IPS DF 4.7 (cell line): ENCODE measurements at regions not wholly inside any gene's neighbourhood (a gene's known extent, or its start where the extent isn't known, plus 50 kb on each side); places are given as distances from the start of the nearest gene placed in this dataset.
"Not testable (repeated sequence)": the region's sequence is repeated elsewhere in the genome, so short reads cannot be mapped to it uniquely, and the experiment has no call there.

Experiments
- DNase-seq: peaks from one replicate; pipeline ENCODE4 v3.0.0-alpha.2; 2013; ENCODE audit warnings: low spot score; ENCODE audit errors: extremely low read depth

- no peak for DNase-seq
Observed at GRCh38 chr13:65605396-65605795, 1624.7 kb downstream of the PCDH9 start.

GRCh38 chr13:65603160-65603559 is 1627.0 kb downstream of the PCDH9 start:
- no peak for DNase-seq

GRCh38 chr13:65601855-65602254 is 1628.3 kb downstream of the PCDH9 start:
- DNase-seq, result no peak

GRCh38 chr13:65600702-65601101 is 1629.4 kb downstream of the PCDH9 start:
- DNase-seq, result no peak

- no peak for DNase-seq
Observed at GRCh38 chr13:65597839-65598818, 1632.0 kb downstream of the PCDH9 start.

- DNase-seq, result no peak
Observed at GRCh38 chr13:65595916-65596315, 1634.2 kb downstream of the PCDH9 start.

- no peak for DNase-seq
Observed at GRCh38 chr13:65594298-65594781, 1635.8 kb downstream of the PCDH9 start.

- no peak for DNase-seq
Observed at GRCh38 chr13:65593298-65593874, 1636.8 kb downstream of the PCDH9 start.

GRCh38 chr13:65592731-65593130 is 1637.4 kb downstream of the PCDH9 start:
- DNase-seq, result no peak

GRCh38 chr13:65585346-65585745 is 1644.8 kb downstream of the PCDH9 start:
- no peak for DNase-seq

GRCh38 chr13:65584126-65584525 is 1646.0 kb downstream of the PCDH9 start:
- DNase-seq, result peak; percentile 11

GRCh38 chr13:65582160-65582559 is 1648.0 kb downstream of the PCDH9 start:
- DNase-seq, result no peak

GRCh38 chr13:65564561-65564960 is 1665.6 kb downstream of the PCDH9 start:
- DNase-seq, result not testable (repeated sequence)

GRCh38 chr13:65562305-65562704 is 1667.8 kb downstream of the PCDH9 start:
- DNase-seq, result no peak

GRCh38 chr13:65560936-65561335 is 1669.2 kb downstream of the PCDH9 start:
- no peak for DNase-seq

- no peak for DNase-seq
Observed at GRCh38 chr13:65555962-65556361, 1674.2 kb downstream of the PCDH9 start.

GRCh38 chr13:65553096-65553727 is 1676.9 kb downstream of the PCDH9 start:
- no peak for DNase-seq

- DNase-seq, result no peak
Observed at GRCh38 chr13:65551208-65551607, 1678.9 kb downstream of the PCDH9 start.

GRCh38 chr13:65540175-65540574 is 1690.0 kb downstream of the PCDH9 start:
- no peak for DNase-seq

GRCh38 chr13:65535370-65535769 is 1694.8 kb downstream of the PCDH9 start:
- no peak for DNase-seq

- no peak for DNase-seq
Observed at GRCh38 chr13:65532231-65532630, 1697.9 kb downstream of the PCDH9 start.

GRCh38 chr13:65530688-65531087 is 1699.4 kb downstream of the PCDH9 start:
- no peak for DNase-seq
